Ishikawa (cell line): ENCODE measurements at regions not wholly inside any gene's neighbourhood (a gene's known extent, or its start where the extent isn't known, plus 50 kb on each side); places are given as distances from the start of the nearest gene placed in this dataset.

Source experiments
- CEBPB ChIP-seq: IDR thresholded peaks from 2 replicates; pipeline ENCODE4 v1.6.1; 2012
- CREB1 ChIP-seq: IDR thresholded peaks from 2 replicates; pipeline ENCODE4 v1.6.1; 2012; ENCODE audit warnings: low read depth
- EGR1 ChIP-seq: IDR thresholded peaks from 2 replicates; pipeline ENCODE4 v1.6.1; 2012
- EP300 ChIP-seq: IDR thresholded peaks from 2 replicates; pipeline ENCODE4 v1.6.1; 2012; ENCODE audit warnings: borderline replicate concordance
- FOXM1 ChIP-seq: IDR thresholded peaks from 2 replicates; pipeline ENCODE4 v1.6.1; 2012; ENCODE audit warnings: low read depth, borderline replicate concordance
- MAX ChIP-seq: IDR thresholded peaks from 2 replicates; pipeline ENCODE4 v1.6.1; 2012
- NFIC ChIP-seq: IDR thresholded peaks from 2 replicates; pipeline ENCODE4 v1.6.1; 2012
- TAF1 ChIP-seq: IDR thresholded peaks from 2 replicates; pipeline ENCODE4 v1.6.1; 2012; ENCODE audit warnings: low read depth, mild to moderate bottlenecking
- TCF12 ChIP-seq: IDR thresholded peaks from 2 replicates; pipeline ENCODE4 v1.6.1; 2012; ENCODE audit warnings: low read depth
- TEAD4 ChIP-seq: IDR thresholded peaks from 2 replicates; pipeline ENCODE4 v1.6.1; 2012
- YY1 ChIP-seq: IDR thresholded peaks from 2 replicates; pipeline ENCODE4 v1.6.1; 2012; ENCODE audit warnings: low read depth
- ZBTB7A ChIP-seq: IDR thresholded peaks from 2 replicates; pipeline ENCODE4 v1.6.1; 2012; ENCODE audit warnings: low read depth
- TF ChIP-seq, protein P1 (sequence below): IDR thresholded peaks from 2 replicates; pipeline ENCODE4 v1.6.1; 2012
- TF ChIP-seq, protein P2 (sequence below): IDR thresholded peaks from 2 replicates; pipeline ENCODE4 v1.6.1; 2012; ENCODE audit warnings: low read depth, mild to moderate bottlenecking

GRCh38 chr3:69688400-69688799, 50.9 kb upstream of the MITF start:
- TF ChIP-seq, protein P1, sequence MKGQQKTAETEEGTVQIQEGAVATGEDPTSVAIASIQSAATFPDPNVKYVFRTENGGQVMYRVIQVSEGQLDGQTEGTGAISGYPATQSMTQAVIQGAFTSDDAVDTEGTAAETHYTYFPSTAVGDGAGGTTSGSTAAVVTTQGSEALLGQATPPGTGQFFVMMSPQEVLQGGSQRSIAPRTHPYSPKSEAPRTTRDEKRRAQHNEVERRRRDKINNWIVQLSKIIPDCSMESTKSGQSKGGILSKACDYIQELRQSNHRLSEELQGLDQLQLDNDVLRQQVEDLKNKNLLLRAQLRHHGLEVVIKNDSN: no peak
- TF ChIP-seq TEAD4: no peak
- no peak for TF ChIP-seq NFIC

- TF ChIP-seq FOXM1 (no peak), YY1 (no peak), NFIC (no peak), MAX (no peak), TEAD4 (no peak), TAF1 (no peak)
- TF ChIP-seq, protein P2, sequence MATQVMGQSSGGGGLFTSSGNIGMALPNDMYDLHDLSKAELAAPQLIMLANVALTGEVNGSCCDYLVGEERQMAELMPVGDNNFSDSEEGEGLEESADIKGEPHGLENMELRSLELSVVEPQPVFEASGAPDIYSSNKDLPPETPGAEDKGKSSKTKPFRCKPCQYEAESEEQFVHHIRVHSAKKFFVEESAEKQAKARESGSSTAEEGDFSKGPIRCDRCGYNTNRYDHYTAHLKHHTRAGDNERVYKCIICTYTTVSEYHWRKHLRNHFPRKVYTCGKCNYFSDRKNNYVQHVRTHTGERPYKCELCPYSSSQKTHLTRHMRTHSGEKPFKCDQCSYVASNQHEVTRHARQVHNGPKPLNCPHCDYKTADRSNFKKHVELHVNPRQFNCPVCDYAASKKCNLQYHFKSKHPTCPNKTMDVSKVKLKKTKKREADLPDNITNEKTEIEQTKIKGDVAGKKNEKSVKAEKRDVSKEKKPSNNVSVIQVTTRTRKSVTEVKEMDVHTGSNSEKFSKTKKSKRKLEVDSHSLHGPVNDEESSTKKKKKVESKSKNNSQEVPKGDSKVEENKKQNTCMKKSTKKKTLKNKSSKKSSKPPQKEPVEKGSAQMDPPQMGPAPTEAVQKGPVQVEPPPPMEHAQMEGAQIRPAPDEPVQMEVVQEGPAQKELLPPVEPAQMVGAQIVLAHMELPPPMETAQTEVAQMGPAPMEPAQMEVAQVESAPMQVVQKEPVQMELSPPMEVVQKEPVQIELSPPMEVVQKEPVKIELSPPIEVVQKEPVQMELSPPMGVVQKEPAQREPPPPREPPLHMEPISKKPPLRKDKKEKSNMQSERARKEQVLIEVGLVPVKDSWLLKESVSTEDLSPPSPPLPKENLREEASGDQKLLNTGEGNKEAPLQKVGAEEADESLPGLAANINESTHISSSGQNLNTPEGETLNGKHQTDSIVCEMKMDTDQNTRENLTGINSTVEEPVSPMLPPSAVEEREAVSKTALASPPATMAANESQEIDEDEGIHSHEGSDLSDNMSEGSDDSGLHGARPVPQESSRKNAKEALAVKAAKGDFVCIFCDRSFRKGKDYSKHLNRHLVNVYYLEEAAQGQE: no peak
- TF ChIP-seq, protein P1: no peak
Measured at GRCh38 chr3:69687641-69688040, 51.6 kb upstream of the MITF start.

- TF ChIP-seq FOXM1 (no peak), MAX (no peak), CEBPB (no peak), NFIC (no peak), EP300 (no peak), CREB1 (no peak), TCF12 (no peak)
- TF ChIP-seq, protein P1: no peak
Measured at GRCh38 chr3:69686056-69686455, 53.2 kb upstream of the MITF start.

DNA sequence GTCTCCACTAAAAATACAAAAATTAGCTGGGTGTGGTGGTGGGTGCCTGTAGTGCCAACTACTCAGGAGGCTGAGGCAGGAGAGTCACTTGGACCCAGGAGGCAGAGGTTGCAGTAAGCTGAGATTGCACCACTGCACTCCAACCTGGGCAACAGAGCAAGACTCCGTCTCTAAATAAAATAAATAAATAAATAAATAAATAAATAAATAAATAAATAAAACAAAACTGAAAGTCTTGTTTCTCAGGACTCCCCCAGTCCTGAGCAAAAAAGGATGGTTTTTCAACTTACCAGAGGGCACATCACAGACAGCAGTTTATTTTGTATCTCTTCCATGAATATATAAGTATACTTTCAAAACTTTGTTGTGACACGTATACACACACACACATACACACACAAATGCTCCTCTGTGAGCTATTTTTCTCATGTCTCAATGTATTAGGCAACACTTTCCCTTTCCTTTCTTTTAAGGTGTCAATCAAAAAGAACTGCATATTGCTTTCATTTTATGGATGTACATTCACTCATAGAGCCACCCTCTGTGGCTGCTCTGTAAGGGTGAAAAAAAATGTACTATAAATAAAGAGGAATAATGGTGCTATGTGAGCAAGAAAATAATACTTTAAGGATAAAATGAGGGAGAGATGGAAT, 54.8 kb upstream of the MITF start:
- TF ChIP-seq, protein P1: no peak
- TF ChIP-seq MAX (no peak), EP300 (no peak), EGR1 (no peak), TCF12 (no peak), TAF1 (no peak), ZBTB7A (no peak)
- TF ChIP-seq, protein P2: no peak

GRCh38 chr3:69683082-69683806, 56.0 kb upstream of the MITF start:
- no peak for TF ChIP-seq CREB1
- no peak for TF ChIP-seq NFIC
- TF ChIP-seq EGR1: no peak
- TF ChIP-seq, protein P1: no peak
- TF ChIP-seq YY1: no peak
- TF ChIP-seq ZBTB7A: no peak
- TF ChIP-seq TAF1: no peak
